Stimulated activated CD4-positive, alpha-beta T cell treated with anti-CD3 and anti-CD28 coated beads, Interleukin-4, amount 100 ng/mL, for 4 hours (primary cell): ENCODE measurements at regions not wholly inside any gene's neighbourhood (a gene's known extent, or its start where the extent isn't known, plus 50 kb on each side); places are given as distances from the start of the nearest gene placed in this dataset.

Source experiments
- DNase-seq, 2 experiments: peaks; one replicate each; pipeline ENCODE4 v3.0.0-alpha.2; 2020

- no peak for DNase-seq
Measured at GRCh38 chr13:31442571-31442970, 242.8 kb downstream of the B3GLCT start.

GRCh38 chr13:31444266-31444856, 244.6 kb downstream of the B3GLCT start:
- DNase-seq, result no peak

DNA sequence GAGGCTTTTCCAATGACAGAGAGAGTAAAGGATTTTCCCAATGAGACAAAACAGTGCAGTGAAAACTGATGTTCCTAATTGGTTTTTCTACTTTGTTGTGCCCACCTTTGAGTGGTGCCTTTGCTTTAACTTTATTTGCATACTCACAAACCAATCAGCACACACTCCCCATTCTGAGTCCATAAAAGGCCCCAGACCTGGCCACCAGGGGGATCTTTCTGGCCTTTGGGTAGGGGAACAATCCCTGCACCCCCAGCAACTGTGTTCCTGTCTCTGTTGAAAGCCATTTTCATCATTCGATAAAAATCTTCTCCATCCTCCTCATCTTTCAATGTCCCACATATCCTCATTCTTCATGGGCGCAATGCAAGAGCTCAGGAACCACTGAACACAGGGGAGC, 252.8 kb downstream of the B3GLCT start:
- DNase-seq, result no peak

DNA sequence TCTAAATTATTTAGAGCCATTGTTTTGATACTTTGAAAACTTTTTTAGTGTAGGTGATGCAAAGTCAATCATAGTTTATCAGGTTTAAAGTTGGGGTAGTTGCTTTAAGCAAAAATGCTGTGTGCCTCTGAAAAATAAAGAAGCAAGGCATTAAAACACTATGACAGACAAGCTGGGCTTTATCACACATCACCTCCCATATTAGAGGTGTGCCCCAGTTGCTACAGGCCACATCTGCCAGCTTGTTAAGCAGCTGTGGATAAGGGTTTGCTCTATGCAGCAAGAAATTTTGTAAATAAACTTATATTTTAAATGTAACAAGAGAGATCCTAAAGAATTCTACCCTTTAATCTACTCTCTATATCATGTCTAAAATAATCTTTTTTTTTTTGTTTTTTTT, 255.8 kb downstream of the B3GLCT start:
- DNase-seq, result no peak

- no peak for DNase-seq
Measured at GRCh38 chr13:31456056-31456455, 256.3 kb downstream of the B3GLCT start.

DNA sequence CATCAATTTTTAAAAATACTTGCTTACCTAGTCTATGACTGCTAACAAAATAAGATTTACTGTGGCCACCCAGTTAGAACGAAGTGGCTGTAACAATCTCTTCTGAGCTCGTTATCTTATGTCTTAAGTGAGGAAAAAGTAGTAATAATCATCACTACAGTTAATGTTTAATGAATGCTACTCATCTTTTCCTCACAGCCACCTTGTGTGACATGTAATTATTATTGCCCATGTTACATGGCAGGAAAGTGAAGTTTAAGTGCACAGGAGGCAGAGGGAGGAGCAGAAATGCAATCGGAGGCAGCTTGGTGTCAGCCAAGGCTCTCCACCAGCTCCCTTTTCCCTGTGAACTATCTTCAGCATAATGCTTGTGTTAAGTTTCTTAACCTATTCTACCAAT, 260.3 kb downstream of the B3GLCT start:
- DNase-seq, result no peak

GRCh38 chr13:31461923-31462322, 262.1 kb downstream of the B3GLCT start:
- DNase-seq, result no peak

DNA sequence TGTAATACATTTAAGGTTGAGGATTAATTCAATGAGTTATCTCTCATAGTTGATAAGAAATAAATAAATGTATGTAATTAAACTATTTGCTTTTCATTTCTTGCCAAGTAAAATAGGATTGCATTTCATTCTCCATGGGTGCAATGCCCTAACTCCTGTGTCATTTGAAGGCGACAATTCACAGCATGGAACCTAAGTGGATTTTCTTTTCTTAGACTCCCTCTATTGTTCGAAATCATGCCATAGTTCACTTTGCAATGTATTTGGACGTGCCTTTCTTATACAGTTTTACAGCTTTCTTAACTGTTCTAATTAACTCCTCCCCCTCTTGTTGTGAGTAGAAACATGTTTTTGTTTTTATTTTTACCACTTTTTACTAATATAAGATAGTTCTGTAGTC, 263.0 kb downstream of the B3GLCT start:
- no peak for DNase-seq

DNA sequence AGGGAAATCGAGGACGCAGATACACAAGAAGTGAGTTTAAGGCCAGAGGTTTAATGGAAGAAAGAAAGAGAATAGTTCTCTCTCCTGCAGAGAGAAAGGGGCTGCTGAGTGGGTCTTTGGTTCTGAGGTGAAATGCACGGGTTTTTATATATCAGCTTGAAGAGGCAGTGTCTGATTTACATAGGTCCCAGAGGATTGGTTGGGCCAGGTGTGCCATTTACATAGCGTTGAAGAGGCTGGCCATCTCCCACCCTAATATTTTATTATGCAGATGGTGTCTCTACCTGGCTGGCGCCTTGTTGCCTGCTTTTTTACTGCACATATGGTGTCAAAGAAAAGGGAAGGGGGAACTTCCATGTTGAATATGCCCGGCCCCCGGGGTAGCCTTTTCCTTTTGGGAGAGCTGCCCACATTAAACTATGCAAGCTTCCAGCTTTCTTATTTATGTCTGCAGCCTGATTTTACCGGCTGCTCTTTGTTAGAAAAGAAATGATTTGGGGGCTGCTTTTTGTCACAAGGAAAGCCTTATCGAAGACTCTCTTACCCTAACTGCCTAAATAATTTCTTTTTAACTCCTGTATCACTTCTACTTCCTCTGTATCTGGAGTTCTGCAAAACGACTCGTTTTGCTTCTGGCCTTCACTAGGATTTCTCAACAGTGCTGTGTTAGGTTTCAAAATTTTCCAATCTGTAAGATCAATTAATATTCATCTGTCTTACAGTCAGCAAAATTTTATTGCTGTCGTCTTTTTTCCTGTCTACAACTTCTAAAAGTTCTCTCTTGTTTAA, 268.5 kb downstream of the B3GLCT start:
- no peak for DNase-seq

GRCh38 chr13:31469377-31469776, 269.6 kb downstream of the B3GLCT start:
- no peak for DNase-seq

DNA sequence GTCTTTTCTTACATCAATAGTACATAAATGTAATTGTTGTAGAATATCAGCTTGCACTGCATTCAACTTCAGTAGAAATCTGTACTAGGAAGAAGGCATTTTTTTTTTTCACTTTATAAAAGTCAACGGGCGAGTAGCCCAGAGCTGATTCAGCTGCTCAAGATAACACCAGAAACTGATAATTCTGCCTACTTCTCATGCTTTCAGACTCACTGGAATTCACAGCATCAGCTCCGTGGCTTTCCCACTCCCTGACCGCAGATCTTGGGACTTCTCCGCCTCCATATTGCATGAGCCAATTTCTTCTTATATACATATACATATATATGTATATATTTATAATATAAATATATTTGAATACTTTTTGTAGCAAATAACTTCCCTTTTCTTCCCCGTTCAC, 263.1 kb upstream of the RXFP2 start:
- no peak for DNase-seq

DNA sequence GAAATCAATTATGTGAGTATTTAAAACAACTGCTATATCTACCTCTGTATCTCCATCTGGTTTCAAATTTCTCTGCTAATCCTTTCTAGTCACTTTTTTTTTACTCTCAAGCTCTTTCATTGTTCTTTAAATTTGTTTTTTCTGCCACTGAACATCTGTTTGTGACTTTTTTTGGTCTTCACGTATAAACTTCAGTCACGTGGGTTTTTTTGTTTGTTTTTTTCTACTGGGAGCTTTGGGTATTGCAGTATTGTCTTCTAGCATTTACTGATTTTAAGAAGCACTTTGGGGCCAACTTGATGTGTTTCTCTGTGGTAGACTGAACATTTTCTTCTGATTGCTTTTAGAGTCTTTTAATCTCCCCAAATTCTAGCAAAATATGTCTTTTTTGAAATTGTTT, 262.6 kb upstream of the RXFP2 start:
- no peak for DNase-seq

DNA sequence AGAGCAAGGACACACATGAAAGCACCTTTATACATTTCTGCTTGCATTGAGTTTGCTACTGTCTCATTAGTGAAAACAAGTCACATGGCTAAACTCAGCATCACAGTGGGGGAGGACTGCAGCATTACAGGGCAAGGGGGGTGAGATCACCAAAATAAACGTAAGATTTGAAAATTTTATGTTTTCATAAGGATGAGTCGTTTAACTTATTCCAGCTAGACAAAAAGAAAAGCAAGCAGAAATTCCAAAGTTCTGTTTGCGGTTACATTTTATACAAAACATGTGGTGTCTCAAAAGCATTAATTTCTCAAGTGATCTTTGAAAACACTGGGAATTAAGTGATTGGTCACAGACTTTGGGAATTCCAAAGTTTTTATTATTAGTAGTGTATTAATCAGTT, 261.4 kb upstream of the RXFP2 start:
- DNase-seq, result no peak

- DNase-seq, result no peak
Measured at GRCh38 chr13:31485183-31485582, 254.1 kb upstream of the RXFP2 start.

DNA sequence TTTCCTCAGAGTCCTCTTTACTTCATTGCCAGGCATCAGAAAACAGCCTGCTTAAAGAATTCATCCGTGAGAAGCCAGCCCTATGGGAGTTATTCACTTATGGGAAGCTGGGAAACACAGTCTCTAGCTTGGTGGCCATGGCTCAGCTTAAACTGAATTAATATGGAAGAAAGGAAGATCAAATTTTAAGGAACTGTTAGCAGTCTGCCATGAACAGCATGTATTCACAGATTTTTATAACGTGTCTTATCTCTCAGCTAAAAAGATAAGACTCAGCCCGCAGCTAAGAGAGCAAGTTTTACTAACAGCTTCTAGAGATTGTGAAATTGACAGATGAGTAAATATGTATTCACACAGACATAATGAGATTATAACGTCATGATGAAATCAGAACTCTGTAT, 253.7 kb upstream of the RXFP2 start:
- no peak for DNase-seq

GRCh38 chr13:31495336-31495735, 244.0 kb upstream of the RXFP2 start:
- DNase-seq, result no peak

DNA sequence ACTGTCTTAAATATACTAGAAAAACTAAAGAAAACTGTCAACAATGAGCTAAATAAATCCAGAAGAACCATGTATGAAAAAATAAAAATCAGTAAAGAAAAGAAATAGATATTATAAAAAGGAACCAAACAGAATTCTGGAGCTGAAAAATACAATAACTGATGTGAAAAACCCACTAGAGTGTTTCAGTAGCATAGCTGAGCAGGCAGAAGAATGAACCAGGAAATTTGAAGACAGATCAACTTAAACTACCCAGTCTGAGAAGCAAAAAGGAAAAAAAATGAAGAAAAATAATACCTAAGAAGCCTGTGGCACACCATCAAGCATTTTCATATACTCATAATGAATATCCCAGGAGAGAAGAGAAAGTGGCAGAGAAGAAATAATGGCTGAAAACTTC, 240.1 kb upstream of the RXFP2 start:
- DNase-seq, result no peak

GRCh38 chr13:31503626-31504025, 235.7 kb upstream of the RXFP2 start:
- DNase-seq, result no peak

GRCh38 chr13:31504918-31505317, 234.4 kb upstream of the RXFP2 start:
- no peak for DNase-seq

- DNase-seq, result no peak
Measured at GRCh38 chr13:31512331-31512730, 227.0 kb upstream of the RXFP2 start.

- DNase-seq, result no peak
Measured at GRCh38 chr13:31514932-31515331, 224.4 kb upstream of the RXFP2 start.

GRCh38 chr13:31515427-31515826, 223.9 kb upstream of the RXFP2 start:
- DNase-seq, result no peak

DNA sequence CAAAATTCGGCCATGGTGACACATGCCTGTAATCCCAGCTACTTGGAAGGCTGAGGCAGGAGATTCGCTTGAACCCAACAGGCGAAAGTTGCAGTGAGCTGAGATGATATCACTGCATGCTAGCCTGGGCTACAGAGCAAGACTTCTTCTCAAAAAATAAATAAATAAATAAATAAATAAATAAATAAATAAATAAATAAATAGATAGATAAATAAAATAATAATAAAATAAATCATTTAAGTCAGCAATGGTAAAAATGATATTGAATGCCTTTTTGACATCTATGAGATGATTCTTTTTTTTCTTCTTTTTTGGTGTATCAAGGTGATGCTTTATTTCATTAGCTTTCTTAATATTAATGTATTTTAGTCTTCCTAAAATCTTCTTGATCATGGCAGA, 221.7 kb upstream of the RXFP2 start:
- DNase-seq, result no peak

GRCh38 chr13:31518645-31519044, 220.7 kb upstream of the RXFP2 start:
- no peak for DNase-seq

GRCh38 chr13:31521435-31521834, 217.9 kb upstream of the RXFP2 start:
- no peak for DNase-seq
